ENCODE measurements at regions not wholly inside any gene's neighbourhood (a gene's known extent, or its start where the extent isn't known, plus 50 kb on each side); places are given as distances from the start of the nearest gene placed in this dataset.

GRCh38 chr13:39888865-39889810, 233.7 kb downstream of the COG6 start:
- H3K4me1 ChIP-seq (ENCODE audit: control insufficient read depth, insufficient read depth, low read length) = no peaks in the 10 kb centered on the region
- DNase-seq (ENCODE audit: low read depth, low spot score) = no peak
- no peak overlapping the region for H3K4me2 ChIP-seq (ENCODE audit: control insufficient read depth, insufficient read depth)
- intact Hi-C loops (cut with micrococcal nuclease; ENCODE audit: unreplicated experiment) (no loop called here), in situ Hi-C loops (cut with MboI) (no loop called here)
- 26% methylated on average over 4 of the region's 4 CpGs for WGBS (ENCODE audit: insufficient coverage, insufficient replicate concordance, low lambda C conversion rate, missing lambda C conversion rate)
- no peak for ATAC-seq
- no TSS peak for BruUV-seq (replicated peaks)
- no peaks in the 10 kb centered on the region for H3K79me2 ChIP-seq (ENCODE audit: control insufficient read depth, insufficient read depth, low read length)
- no peak for FAIRE-seq
- ChIA-PET SMC1A (ENCODE audit: uncharacterized antibody, unreplicated experiment) (no interaction called here), RAD21 (ENCODE audit: unreplicated experiment) (no interaction called here), POLR2A (no interaction called here), CTCF (no interaction called here)
- H3K27me3 ChIP-seq (replicated peaks in 1 of 2; ENCODE audit: control insufficient read depth in 2 of 2, insufficient read depth in 2 of 2, low read length in 1 of 2) = no peaks in the 10 kb centered on the region; a peak in 1 of 4 replicates
- no peak overlapping the region for H2AFZ ChIP-seq (ENCODE audit: control insufficient read depth, low read depth, low read length)
- no peak overlapping the region for H3K27ac ChIP-seq (ENCODE audit: control insufficient read depth, insufficient read depth)
- no peaks in the 10 kb centered on the region; the same call in 2 of the 3 replicates for H3K9me3 ChIP-seq (replicated peaks; ENCODE audit: control insufficient read depth, insufficient read depth, low read length)
- TF ChIP-seq IRF5 (IDR thresholded peaks at IDR 0.05; ENCODE audit: borderline replicate concordance) (no peak), CREB1 (IDR thresholded peaks at IDR 0.05; ENCODE audit: low read depth) (no peak), ESRRA (IDR thresholded peaks at IDR 0.05; ENCODE audit: low read length) (no peak), HDAC6 (IDR thresholded peaks at IDR 0.05; ENCODE audit: unreplicated experiment) (no peak), SPI1 (IDR thresholded peaks at IDR 0.05; ENCODE audit: borderline replicate concordance, insufficient read depth, low read depth, low read length) (no peak), CBX3 (IDR thresholded peaks at IDR 0.05; ENCODE audit: borderline replicate concordance, low read depth) (no peak), NFYA (IDR thresholded peaks at IDR 0.05; ENCODE audit: borderline replicate concordance, low read depth, low read length) (no peak), RUNX3 (IDR thresholded peaks at IDR 0.05; ENCODE audit: low read length) (no peak), RBBP5 (conservative IDR thresholded peaks at IDR 0.05) (no peak), YBX1 (IDR thresholded peaks at IDR 0.05) (no peak)
- H3K36me3 ChIP-seq (ENCODE audit: control insufficient read depth in 2 of 2, insufficient read depth in 2 of 2, low read length in 1 of 2) = no peaks in the 10 kb centered on the region
- H3K4me3 ChIP-seq = no peak overlapping the region
- no peak overlapping the region for H3K9ac ChIP-seq (ENCODE audit: control insufficient read depth, insufficient read depth, low read length)
- H4K20me1 ChIP-seq (ENCODE audit: control insufficient read depth, insufficient read depth) = no peaks in the 10 kb centered on the region
